SK-N-SH (cell line): ENCODE measurements at regions not wholly inside any gene's neighbourhood (a gene's known extent, or its start where the extent isn't known, plus 50 kb on each side); places are given as distances from the start of the nearest gene placed in this dataset.

Source experiments
- CTCF ChIP-seq: fragments of 200-600 bp; sonication (generic); IDR thresholded peaks from 2 replicates; pipeline ENCODE4 v1.6.1; 2017; ENCODE audit warnings: antibody characterized with exemption, mild to moderate bottlenecking, moderate library complexity
- FOXM1 ChIP-seq: IDR thresholded peaks from 2 replicates; pipeline ENCODE4 v1.4.0; 2012; ENCODE audit warnings: low read depth, mild to moderate bottlenecking
- POLR2AphosphoS5 ChIP-seq: IDR thresholded peaks from 2 replicates; pipeline ENCODE4 v1.6.1; 2012; ENCODE audit warnings: low read depth, low read length
- SMC3 ChIP-seq: IDR thresholded peaks from 2 replicates; pipeline ENCODE4 v1.6.1; 2012; ENCODE audit warnings: low read depth, low read length, improper control_type of control experiment

- TF ChIP-seq FOXM1 (no peak), SMC3 (no peak), POLR2AphosphoS5 (no peak), CTCF (no peak)
These were observed 294.4 kb downstream of the GPAT3 start for GRCh38 chr4:83830138-83830888.
